ENCODE measurements at regions not wholly inside any gene's neighbourhood (a gene's known extent, or its start where the extent isn't known, plus 50 kb on each side); places are given as distances from the start of the nearest gene placed in this dataset.

GRCh38 chr14:101048766-101049165 is 145.2 kb upstream of the RTL1 start:
- DNase-seq, result no peak

GRCh38 chr14:101049511-101049910 is 146.0 kb upstream of the RTL1 start:
- no peak for DNase-seq

- DNase-seq, result no peak
Observed at GRCh38 chr14:101049942-101050341, 146.4 kb upstream of the RTL1 start.

GRCh38 chr14:101050901-101051490 is 147.5 kb upstream of the RTL1 start:
- DNase-seq, result no peak

GRCh38 chr14:101054671-101055070 is 151.1 kb upstream of the RTL1 start:
- DNase-seq, result no peak

- DNase-seq, result no peak
Observed at GRCh38 chr14:101055106-101055662, 151.7 kb upstream of the RTL1 start.

- DNase-seq, result no peak
Observed at GRCh38 chr14:101055776-101056374, 152.4 kb upstream of the RTL1 start.

GRCh38 chr14:101056446-101056845 is 152.9 kb upstream of the RTL1 start:
- no peak for DNase-seq

GRCh38 chr14:101057394-101057793 is 153.9 kb upstream of the RTL1 start:
- no peak for DNase-seq

- no peak for DNase-seq
Observed at GRCh38 chr14:101058571-101058970, 155.0 kb upstream of the RTL1 start.

GRCh38 chr14:101060171-101060601 is 156.7 kb upstream of the RTL1 start:
- no peak for DNase-seq

GRCh38 chr14:101061411-101062064 is 158.0 kb upstream of the RTL1 start:
- no peak for DNase-seq

- no peak for DNase-seq
Observed at GRCh38 chr14:101062065-101062450, 158.5 kb upstream of the RTL1 start.

- no peak for DNase-seq
Observed at GRCh38 chr14:101062601-101063000, 159.1 kb upstream of the RTL1 start.

- no peak for DNase-seq
Observed at GRCh38 chr14:101063121-101063520, 159.6 kb upstream of the RTL1 start.

GRCh38 chr14:101064121-101064661 is 160.7 kb upstream of the RTL1 start:
- DNase-seq, result no peak

- DNase-seq, result no peak
Observed at GRCh38 chr14:101064718-101065117, 161.2 kb upstream of the RTL1 start.

- DNase-seq, result no peak
Observed at GRCh38 chr14:101065246-101065645, 161.7 kb upstream of the RTL1 start.

GRCh38 chr14:101065696-101066694 is 162.5 kb upstream of the RTL1 start:
- no peak for DNase-seq

GRCh38 chr14:101066826-101067510 is 163.4 kb upstream of the RTL1 start:
- DNase-seq, result no peak

- DNase-seq, result no peak
Observed at GRCh38 chr14:101068313-101069227, 165.0 kb upstream of the RTL1 start.

Data from NCI-H1105 treated with DMSO at 0.1 percent for 48 hours (cell line).